H1 (cell line): ENCODE measurements at regions not wholly inside any gene's neighbourhood (a gene's known extent, or its start where the extent isn't known, plus 50 kb on each side); places are given as distances from the start of the nearest gene placed in this dataset.

Experiments used
- CTCF ChIP-seq, 3 experiments: IDR thresholded peaks; 1 replicate in 2 of 3; 2 replicates in 1 of 3; pipeline versions ENCODE4 v1.5.1 to v1.6.1; 2011; ENCODE audit warnings: low read length in 3 of 3, mild to moderate bottlenecking in 3 of 3, inconsistent platforms in 2 of 3, low read depth in 1 of 3, moderate library complexity in 1 of 3; ENCODE audit not compliant: insufficient read depth in 1 of 3; ENCODE audit errors: control extremely low read depth in 1 of 3
- EZH2 ChIP-seq: fragments of 200-600 bp; sonication (generic); IDR thresholded peaks from 2 replicates; pipeline ENCODE4 v1.7.1; 2012; ENCODE audit warnings: low read depth, mild to moderate bottlenecking, moderate library complexity, low read length, inconsistent platforms; ENCODE audit not compliant: severe bottlenecking
- GABPA ChIP-seq: IDR thresholded peaks from 2 replicates; pipeline ENCODE4 v1.6.1; 2011; ENCODE audit warnings: mild to moderate bottlenecking, low read length, moderate library complexity, borderline replicate concordance; ENCODE audit not compliant: insufficient read depth
- JUN ChIP-seq: IDR thresholded peaks from 2 replicates; pipeline ENCODE4 v1.6.1; 2011; ENCODE audit warnings: low read depth, mild to moderate bottlenecking, improper control_type of control experiment, low read length
- KDM5A ChIP-seq: fragments of 200-600 bp; IDR thresholded peaks from 2 replicates; pipeline ENCODE4 v1.7.1; 2012; ENCODE audit warnings: mild to moderate bottlenecking, low read length, inconsistent platforms, mixed read lengths
- POLR2A ChIP-seq, 2 experiments: IDR thresholded peaks; 1 replicate in 1 of 2; 2 replicates in 1 of 2; pipeline ENCODE4 v1.6.1; 2011; ENCODE audit warnings: low read depth in 2 of 2, low read length in 2 of 2, mild to moderate bottlenecking in 2 of 2; ENCODE audit errors: control extremely low read depth in 1 of 2
- TAF1 ChIP-seq: IDR thresholded peaks from 2 replicates; pipeline ENCODE4 v1.6.1; 2011; ENCODE audit warnings: mild to moderate bottlenecking, low read depth, low read length
- TF ChIP-seq, protein P1 (sequence below): IDR thresholded peaks from 2 replicates; pipeline ENCODE4 v1.6.1; 2012; ENCODE audit warnings: low read length, inconsistent platforms

DNA sequence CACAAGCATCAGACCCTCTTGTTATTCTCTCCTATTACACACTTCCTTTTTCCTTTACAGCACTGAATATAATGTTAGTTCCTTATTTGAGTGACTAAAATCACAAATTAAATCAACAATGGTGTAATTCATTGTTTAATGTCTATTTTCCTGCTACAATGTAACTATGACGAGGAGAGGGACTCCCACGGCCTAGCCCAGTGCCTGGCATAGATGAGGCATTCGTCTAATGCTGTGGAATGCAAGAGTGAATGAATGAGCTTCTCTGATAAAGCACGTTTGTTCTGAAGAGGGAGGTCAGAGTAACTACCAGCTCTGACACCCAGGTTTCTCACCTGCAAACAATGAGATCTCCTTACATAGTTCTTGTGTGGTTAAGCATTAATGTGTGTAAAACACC is 479.4 kb downstream of the OMA1 start:
- TF ChIP-seq CTCF (IDR thresholded peaks at IDR 0.05; ENCODE audit: control extremely low read depth in 1 of 3, insufficient read depth in 1 of 3, low read depth in 1 of 3, low read length in 3 of 3) (no peak), POLR2A (IDR thresholded peaks at IDR 0.05; ENCODE audit: control extremely low read depth in 1 of 2, low read depth in 2 of 2, low read length in 2 of 2) (no peak), EZH2 (no peak), KDM5A (no peak), GABPA (no peak), JUN (no peak), TAF1 (no peak)
- TF ChIP-seq, protein P1, sequence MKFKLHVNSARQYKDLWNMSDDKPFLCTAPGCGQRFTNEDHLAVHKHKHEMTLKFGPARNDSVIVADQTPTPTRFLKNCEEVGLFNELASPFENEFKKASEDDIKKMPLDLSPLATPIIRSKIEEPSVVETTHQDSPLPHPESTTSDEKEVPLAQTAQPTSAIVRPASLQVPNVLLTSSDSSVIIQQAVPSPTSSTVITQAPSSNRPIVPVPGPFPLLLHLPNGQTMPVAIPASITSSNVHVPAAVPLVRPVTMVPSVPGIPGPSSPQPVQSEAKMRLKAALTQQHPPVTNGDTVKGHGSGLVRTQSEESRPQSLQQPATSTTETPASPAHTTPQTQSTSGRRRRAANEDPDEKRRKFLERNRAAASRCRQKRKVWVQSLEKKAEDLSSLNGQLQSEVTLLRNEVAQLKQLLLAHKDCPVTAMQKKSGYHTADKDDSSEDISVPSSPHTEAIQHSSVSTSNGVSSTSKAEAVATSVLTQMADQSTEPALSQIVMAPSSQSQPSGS, result no peak
